ENCODE measurements at regions not wholly inside any gene's neighbourhood (a gene's known extent, or its start where the extent isn't known, plus 50 kb on each side); places are given as distances from the start of the nearest gene placed in this dataset.

DNA sequence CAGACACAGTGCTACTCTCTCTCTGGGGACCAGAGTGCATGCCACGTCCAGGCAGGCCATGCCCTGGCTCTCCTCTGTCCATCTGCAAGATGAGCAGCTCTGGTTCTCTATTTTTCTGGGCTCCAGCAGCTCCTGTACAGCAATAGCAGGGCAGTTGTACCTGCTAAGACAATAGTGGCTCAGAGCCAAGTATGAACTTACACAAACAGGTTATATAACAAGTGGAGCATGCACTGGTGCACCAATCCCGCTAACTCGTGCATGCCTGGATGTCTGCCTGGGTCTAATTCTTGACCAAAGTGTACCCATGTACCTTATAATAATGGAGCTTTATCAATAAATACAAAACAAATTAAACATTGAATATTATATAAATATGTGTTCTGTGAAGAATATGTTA, 392.3 kb downstream of the CENPC start:
- BruUV-seq (replicated peaks): no TSS peak
- no peaks in the 10 kb centered on the region for H3K4me1 ChIP-seq (ENCODE audit: control insufficient read depth, extremely low read depth, insufficient read depth, low read length)
- ChIA-PET POLR2A (no interaction called here), CTCF (no interaction called here)
- H3K9ac ChIP-seq (replicated peaks; ENCODE audit: extremely low read depth, insufficient read depth, low read length): no peak overlapping the region
- H3K4me2 ChIP-seq (ENCODE audit: insufficient read depth, low read length): no peak overlapping the region
- no peaks in the 10 kb centered on the region for H3K9me3 ChIP-seq (replicated peaks; ENCODE audit: control insufficient read depth, insufficient read depth, low read length)
- FAIRE-seq (no peak), DNase-seq (ENCODE audit: low read depth, low spot score) (no peak)
- no peak overlapping the region for H2AFZ ChIP-seq (ENCODE audit: low read depth, low read length)
- H3K36me3 ChIP-seq (ENCODE audit: control insufficient read depth in 2 of 2, extremely low read depth in 1 of 2, insufficient read depth in 2 of 2, low read length in 2 of 2): no peaks in the 10 kb centered on the region
- no peaks in the 10 kb centered on the region for H3K79me2 ChIP-seq (ENCODE audit: control insufficient read depth, insufficient read depth, low read length)
- H3K9me1 ChIP-seq (replicated peaks; ENCODE audit: control insufficient read depth, extremely low read depth, insufficient read depth, low read length): no peaks in the 10 kb centered on the region
- intact Hi-C loops (cut with micrococcal nuclease): no loop called here
- H4K20me1 ChIP-seq (replicated peaks; ENCODE audit: control insufficient read depth, extremely low read depth, insufficient read depth, low read length): no peaks in the 10 kb centered on the region
- no peak overlapping the region for H3K4me3 ChIP-seq (replicated peaks in 1 of 3; ENCODE audit: insufficient read depth in 1 of 3, low read depth in 1 of 3, low read length in 3 of 3)
- no peaks in the 10 kb centered on the region for H3K27me3 ChIP-seq (ENCODE audit: control insufficient read depth in 2 of 2, insufficient read depth in 2 of 2, low read length in 2 of 2)
- dilution Hi-C loops (cut with MboI; ENCODE audit: extremely low pct_ligation_motif_present, low sequenced_read_pairs): no loop called here
- no peak for TF ChIP-seq POLR2A (IDR thresholded peaks at IDR 0.05; ENCODE audit: low read depth, low read length)
- TF ChIP-seq POLR2AphosphoS5 (IDR thresholded peaks at IDR 0.05; ENCODE audit: insufficient read depth, low read depth, low read length): no peak
- no peak for TF ChIP-seq FOS (IDR thresholded peaks at IDR 0.05; ENCODE audit: borderline replicate concordance, insufficient read depth, low read length)
- no peak for TF ChIP-seq EZH2 (IDR thresholded peaks at IDR 0.05; ENCODE audit: borderline replicate concordance, low read depth, low read length, severe bottlenecking)
- TF ChIP-seq MYC (IDR thresholded peaks at IDR 0.05; ENCODE audit: low read depth, low read length): no peak
- TF ChIP-seq, protein P1, sequence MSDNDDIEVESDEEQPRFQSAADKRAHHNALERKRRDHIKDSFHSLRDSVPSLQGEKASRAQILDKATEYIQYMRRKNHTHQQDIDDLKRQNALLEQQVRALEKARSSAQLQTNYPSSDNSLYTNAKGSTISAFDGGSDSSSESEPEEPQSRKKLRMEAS (IDR thresholded peaks at IDR 0.05; ENCODE audit: insufficient read depth, insufficient read length): no peak
- TF ChIP-seq JUN (IDR thresholded peaks at IDR 0.05; ENCODE audit: borderline replicate concordance, insufficient read depth, insufficient read length, low read depth): no peak
- no peak for TF ChIP-seq GATA2 (IDR thresholded peaks at IDR 0.05; ENCODE audit: insufficient read depth, insufficient read length, low read depth, low read length)
- TF ChIP-seq, protein P2, sequence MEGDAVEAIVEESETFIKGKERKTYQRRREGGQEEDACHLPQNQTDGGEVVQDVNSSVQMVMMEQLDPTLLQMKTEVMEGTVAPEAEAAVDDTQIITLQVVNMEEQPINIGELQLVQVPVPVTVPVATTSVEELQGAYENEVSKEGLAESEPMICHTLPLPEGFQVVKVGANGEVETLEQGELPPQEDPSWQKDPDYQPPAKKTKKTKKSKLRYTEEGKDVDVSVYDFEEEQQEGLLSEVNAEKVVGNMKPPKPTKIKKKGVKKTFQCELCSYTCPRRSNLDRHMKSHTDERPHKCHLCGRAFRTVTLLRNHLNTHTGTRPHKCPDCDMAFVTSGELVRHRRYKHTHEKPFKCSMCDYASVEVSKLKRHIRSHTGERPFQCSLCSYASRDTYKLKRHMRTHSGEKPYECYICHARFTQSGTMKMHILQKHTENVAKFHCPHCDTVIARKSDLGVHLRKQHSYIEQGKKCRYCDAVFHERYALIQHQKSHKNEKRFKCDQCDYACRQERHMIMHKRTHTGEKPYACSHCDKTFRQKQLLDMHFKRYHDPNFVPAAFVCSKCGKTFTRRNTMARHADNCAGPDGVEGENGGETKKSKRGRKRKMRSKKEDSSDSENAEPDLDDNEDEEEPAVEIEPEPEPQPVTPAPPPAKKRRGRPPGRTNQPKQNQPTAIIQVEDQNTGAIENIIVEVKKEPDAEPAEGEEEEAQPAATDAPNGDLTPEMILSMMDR (IDR thresholded peaks at IDR 0.05; ENCODE audit: extremely low read depth in 1 of 2, insufficient read depth in 1 of 2, low read depth in 1 of 2, low read length in 2 of 2): no peak
- H3K27ac ChIP-seq (ENCODE audit: insufficient read depth, low read depth, low read length): no peak overlapping the region

Measured in endothelial cell of umbilical vein (primary cell).